Hematopoietic multipotent progenitor cell treated with erythropoietin and hydrocortisone succinate and interleukin-3 and kit ligand, for 17 days (in vitro differentiated cells): ENCODE measurements at regions not wholly inside any gene's neighbourhood (a gene's known extent, or its start where the extent isn't known, plus 50 kb on each side); places are given as distances from the start of the nearest gene placed in this dataset.
"Not testable (repeated sequence)": the region's sequence is repeated elsewhere in the genome, so short reads cannot be mapped to it uniquely, and the experiment has no call there.

Experiments
- DNase-seq: peaks from one replicate; pipeline ENCODE4 v3.0.0-alpha.2; 2015; ENCODE audit warnings: low spot score

GRCh38 chr3:187852842-187853730 is 107.8 kb upstream of the BCL6 start:
- DNase-seq = no peak

- DNase-seq = no peak
Observed at GRCh38 chr3:187855131-187855530, 109.9 kb upstream of the BCL6 start.

GRCh38 chr3:187856555-187856954 is 111.3 kb upstream of the BCL6 start:
- DNase-seq = no peak

GRCh38 chr3:187858041-187858440 is 112.8 kb upstream of the BCL6 start:
- DNase-seq = no peak

- no peak for DNase-seq
Observed at GRCh38 chr3:187858711-187859110, 113.4 kb upstream of the BCL6 start.

GRCh38 chr3:187862701-187863277 is 117.5 kb upstream of the BCL6 start:
- not testable (repeated sequence) for DNase-seq

GRCh38 chr3:187870360-187871203 is 125.3 kb upstream of the BCL6 start:
- DNase-seq = no peak

GRCh38 chr3:187871204-187871591 is 125.9 kb upstream of the BCL6 start:
- DNase-seq = no peak

GRCh38 chr3:187871848-187872247 is 126.6 kb upstream of the BCL6 start:
- no peak for DNase-seq

GRCh38 chr3:187873843-187874242 is 128.6 kb upstream of the BCL6 start:
- DNase-seq = no peak

- no peak for DNase-seq
Observed at GRCh38 chr3:187875863-187876262, 130.6 kb upstream of the BCL6 start.

GRCh38 chr3:187878772-187879518 is 133.7 kb upstream of the BCL6 start:
- DNase-seq = no peak

- no peak for DNase-seq
Observed at GRCh38 chr3:187880441-187880840, 135.2 kb upstream of the BCL6 start.

- no peak for DNase-seq
Observed at GRCh38 chr3:187880851-187881250, 135.6 kb upstream of the BCL6 start.

GRCh38 chr3:187888701-187889100 is 143.4 kb upstream of the BCL6 start:
- no peak for DNase-seq

- no peak for DNase-seq
Observed at GRCh38 chr3:187889106-187889505, 143.8 kb upstream of the BCL6 start.

GRCh38 chr3:187889601-187890404 is 144.5 kb upstream of the BCL6 start:
- DNase-seq = no peak

- DNase-seq = not testable (repeated sequence)
Observed at GRCh38 chr3:187890405-187890752, 145.1 kb upstream of the BCL6 start.

GRCh38 chr3:187896646-187897045 is 151.4 kb upstream of the BCL6 start:
- no peak for DNase-seq

- no peak for DNase-seq
Observed at GRCh38 chr3:187899246-187899645, 154.0 kb upstream of the BCL6 start.
